MM.1S (cell line): ENCODE measurements at regions not wholly inside any gene's neighbourhood (a gene's known extent, or its start where the extent isn't known, plus 50 kb on each side); places are given as distances from the start of the nearest gene placed in this dataset.

ENCODE experiments used
- DNase-seq: peaks from one replicate; pipeline ENCODE4 v3.0.0-alpha.2; 2015
- H2AFZ ChIP-seq: fragments of 300-600 bp; sonication (generic); 2 replicates; pipeline ENCODE4 v1.6.0; 2016; ENCODE audit warnings: antibody characterized with exemption, low read length
- H3F3A ChIP-seq: fragments of 300-600 bp; sonication (generic); 2 replicates; pipeline ENCODE4 v1.6.1; 2016; ENCODE audit warnings: mild to moderate bottlenecking, antibody characterized with exemption, low read length, moderate library complexity, mixed read lengths; ENCODE audit not compliant: insufficient read depth
- H3K27ac ChIP-seq: fragments of 300-600 bp; sonication (generic); 2 replicates; pipeline ENCODE4 v1.5.1; 2016; ENCODE audit warnings: mild to moderate bottlenecking, low read length
- H3K27me3 ChIP-seq: fragments of 300-600 bp; sonication (generic); replicated peaks from 2 replicates; pipeline ENCODE4 v1.6.0; 2016; ENCODE audit warnings: low read length; ENCODE audit not compliant: insufficient read depth
- H3K36me3 ChIP-seq: fragments of 300-600 bp; sonication (generic); replicated peaks from 2 replicates; pipeline ENCODE4 v1.6.1; 2016; ENCODE audit warnings: mild to moderate bottlenecking, low read length, mixed read lengths; ENCODE audit not compliant: insufficient read depth
- H3K4me1 ChIP-seq: fragments of 300-600 bp; sonication (generic); 2 replicates; pipeline ENCODE4 v1.6.1; 2016; ENCODE audit warnings: low read length, mixed read lengths
- H3K4me2 ChIP-seq: fragments of 300-600 bp; sonication (generic); 2 replicates; pipeline ENCODE4 v1.6.0; 2016; ENCODE audit warnings: low read depth, low read length
- H3K4me3 ChIP-seq: fragments of 300-600 bp; sonication (generic); 2 replicates; pipeline ENCODE4 v1.5.1; 2016; ENCODE audit warnings: low read length, mixed read lengths
- H3K79me2 ChIP-seq: fragments of 300-600 bp; sonication (generic); 2 replicates; pipeline ENCODE4 v1.6.1; 2016; ENCODE audit warnings: mixed run types, low read length, mixed read lengths
- H3K9ac ChIP-seq: fragments of 300-600 bp; sonication (generic); 2 replicates; pipeline ENCODE4 v1.6.1; 2016; ENCODE audit warnings: low read length, mixed read lengths
- H3K9me2 ChIP-seq: fragments of 300-600 bp; sonication (generic); replicated peaks from 2 replicates; pipeline ENCODE4 v1.6.1; 2016; ENCODE audit warnings: mild to moderate bottlenecking, low read length, mixed read lengths; ENCODE audit not compliant: insufficient read depth
- H3K9me3 ChIP-seq: fragments of 300-600 bp; sonication (generic); replicated peaks from 2 replicates; pipeline ENCODE4 v1.6.1; 2016; ENCODE audit warnings: mild to moderate bottlenecking, low read length, mixed read lengths; ENCODE audit not compliant: insufficient read depth
- H4K20me1 ChIP-seq: fragments of 300-600 bp; sonication (generic); 2 replicates; pipeline ENCODE4 v1.6.1; 2016; ENCODE audit warnings: mild to moderate bottlenecking, low read length, moderate library complexity, mixed read lengths; ENCODE audit not compliant: insufficient read depth
- EZH2 ChIP-seq: fragments of 300-600 bp; sonication (generic); optimal IDR thresholded peaks from 2 replicates; pipeline ENCODE3; 2017; ENCODE audit warnings: low read depth, mild to moderate bottlenecking, antibody characterized with exemption, low read length, mixed read lengths
- EZH2phosphoT487 ChIP-seq: fragments of 300-600 bp; sonication (generic); IDR thresholded peaks from 2 replicates; pipeline ENCODE4 v1.6.1; 2018; ENCODE audit warnings: antibody characterized with exemption, low read length
- TF ChIP-seq, protein P1 (sequence below): fragments of 300-600 bp; sonication (generic); IDR thresholded peaks from 2 replicates; pipeline ENCODE4 v1.5.1; 2016; ENCODE audit warnings: antibody characterized with exemption, low read length, mixed read lengths

DNA sequence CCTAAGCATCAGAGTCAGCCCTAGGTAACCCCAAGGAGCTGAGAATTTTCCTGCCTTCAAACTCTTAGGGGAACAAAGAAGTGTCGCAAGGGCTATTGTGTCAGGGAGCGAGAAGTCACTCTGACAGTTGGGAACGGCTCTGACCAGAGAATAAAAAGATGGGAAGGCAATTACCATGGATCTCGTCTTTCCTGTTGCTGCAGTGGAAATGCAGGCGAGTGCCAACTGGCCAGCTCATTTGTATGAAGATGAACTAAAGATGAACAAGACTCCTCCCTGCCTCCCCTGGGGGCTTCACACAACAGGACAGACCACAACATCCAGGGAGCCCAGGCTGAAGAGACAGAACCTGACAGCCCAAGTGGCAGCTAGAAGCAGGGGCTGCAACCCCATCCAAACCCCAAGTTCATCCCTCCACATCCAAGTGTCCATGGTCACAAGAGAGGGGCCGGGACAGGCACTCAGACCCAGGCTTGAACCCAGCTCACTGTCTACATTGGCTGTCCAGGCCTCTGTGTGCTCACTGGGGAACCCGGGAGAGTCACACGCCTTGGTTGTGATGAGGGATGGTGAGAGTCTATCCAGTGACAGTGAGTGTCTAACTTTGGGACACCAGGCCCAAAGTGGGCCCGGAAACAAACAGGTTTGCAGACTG is 322.4 kb downstream of the BCL11B start:
- H2AFZ ChIP-seq = no peak overlapping the region
- H3K9ac ChIP-seq = no peak overlapping the region
- no peaks in the 10 kb centered on the region for H3K9me2 ChIP-seq
- H3K79me2 ChIP-seq = no peaks in the 10 kb centered on the region
- no peaks in the 10 kb centered on the region for H3K36me3 ChIP-seq
- no peak overlapping the region for H3K4me3 ChIP-seq
- no peaks in the 10 kb centered on the region for H3K9me3 ChIP-seq
- no peaks in the 10 kb centered on the region for H4K20me1 ChIP-seq
- no peak for DNase-seq
- H3K27ac ChIP-seq = no peak overlapping the region
- H3K4me1 ChIP-seq = no peaks in the 10 kb centered on the region
- H3K27me3 ChIP-seq = no peaks in the 10 kb centered on the region
- no peak overlapping the region for H3K4me2 ChIP-seq
- TF ChIP-seq EZH2 = no peak
- TF ChIP-seq, protein P1, sequence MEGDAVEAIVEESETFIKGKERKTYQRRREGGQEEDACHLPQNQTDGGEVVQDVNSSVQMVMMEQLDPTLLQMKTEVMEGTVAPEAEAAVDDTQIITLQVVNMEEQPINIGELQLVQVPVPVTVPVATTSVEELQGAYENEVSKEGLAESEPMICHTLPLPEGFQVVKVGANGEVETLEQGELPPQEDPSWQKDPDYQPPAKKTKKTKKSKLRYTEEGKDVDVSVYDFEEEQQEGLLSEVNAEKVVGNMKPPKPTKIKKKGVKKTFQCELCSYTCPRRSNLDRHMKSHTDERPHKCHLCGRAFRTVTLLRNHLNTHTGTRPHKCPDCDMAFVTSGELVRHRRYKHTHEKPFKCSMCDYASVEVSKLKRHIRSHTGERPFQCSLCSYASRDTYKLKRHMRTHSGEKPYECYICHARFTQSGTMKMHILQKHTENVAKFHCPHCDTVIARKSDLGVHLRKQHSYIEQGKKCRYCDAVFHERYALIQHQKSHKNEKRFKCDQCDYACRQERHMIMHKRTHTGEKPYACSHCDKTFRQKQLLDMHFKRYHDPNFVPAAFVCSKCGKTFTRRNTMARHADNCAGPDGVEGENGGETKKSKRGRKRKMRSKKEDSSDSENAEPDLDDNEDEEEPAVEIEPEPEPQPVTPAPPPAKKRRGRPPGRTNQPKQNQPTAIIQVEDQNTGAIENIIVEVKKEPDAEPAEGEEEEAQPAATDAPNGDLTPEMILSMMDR = no peak
- TF ChIP-seq EZH2phosphoT487 = no peak
- H3F3A ChIP-seq = no peaks in the 10 kb centered on the region

DNA sequence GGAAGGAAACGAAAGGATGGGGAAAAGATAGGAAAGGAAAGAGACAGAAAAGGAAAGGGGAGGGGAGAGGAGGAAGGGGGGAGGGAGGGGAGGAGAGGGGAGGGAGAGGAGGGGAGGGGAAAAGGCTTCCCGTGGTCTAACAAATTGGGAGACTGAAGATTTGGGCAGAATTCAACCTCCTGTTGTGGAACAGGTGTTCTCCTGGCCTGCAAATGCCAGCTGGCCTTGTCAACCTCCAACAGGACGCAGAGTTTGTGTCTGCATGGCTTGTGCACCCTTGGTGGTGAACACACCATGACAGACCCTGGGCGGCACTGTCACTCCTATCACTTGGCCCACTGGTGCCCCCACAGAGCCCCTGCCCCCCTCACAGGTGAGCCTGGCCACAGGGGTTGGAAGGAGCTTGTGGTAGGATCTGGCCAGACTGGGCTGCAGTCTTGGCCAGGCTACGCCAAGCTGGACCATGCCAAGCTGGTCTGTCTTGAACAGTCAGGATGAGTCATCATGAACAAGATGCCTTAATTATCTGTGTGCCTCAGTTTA is 321.6 kb downstream of the BCL11B start:
- H3K9ac ChIP-seq = no peak overlapping the region
- H4K20me1 ChIP-seq = no peaks in the 10 kb centered on the region
- H3K9me3 ChIP-seq = no peaks in the 10 kb centered on the region
- H2AFZ ChIP-seq = no peak overlapping the region
- no peak overlapping the region for H3K27ac ChIP-seq
- H3K27me3 ChIP-seq = no peaks in the 10 kb centered on the region
- TF ChIP-seq, protein P1 = no peak
- no peak for TF ChIP-seq EZH2
- no peak for TF ChIP-seq EZH2phosphoT487
- no peaks in the 10 kb centered on the region for H3K79me2 ChIP-seq
- no peaks in the 10 kb centered on the region for H3K4me1 ChIP-seq
- H3K9me2 ChIP-seq = no peaks in the 10 kb centered on the region
- DNase-seq = no peak
- no peaks in the 10 kb centered on the region for H3K36me3 ChIP-seq
- no peak overlapping the region for H3K4me3 ChIP-seq
- no peak overlapping the region for H3K4me2 ChIP-seq
- H3F3A ChIP-seq = no peaks in the 10 kb centered on the region

- no peaks in the 10 kb centered on the region for H3K36me3 ChIP-seq
- H3K9ac ChIP-seq = no peak overlapping the region
- no peaks in the 10 kb centered on the region for H3K27me3 ChIP-seq
- H2AFZ ChIP-seq = no peak overlapping the region
- no peaks in the 10 kb centered on the region for H3K9me2 ChIP-seq
- no peak overlapping the region for H3K4me2 ChIP-seq
- no peaks in the 10 kb centered on the region for H3K9me3 ChIP-seq
- no peaks in the 10 kb centered on the region for H3K4me1 ChIP-seq
- no peak for DNase-seq
- no peak overlapping the region for H3K4me3 ChIP-seq
- H3K79me2 ChIP-seq = no peaks in the 10 kb centered on the region
- no peak overlapping the region for H3K27ac ChIP-seq
- no peaks in the 10 kb centered on the region for H3F3A ChIP-seq
- TF ChIP-seq EZH2phosphoT487 (no peak), EZH2 (no peak)
- TF ChIP-seq, protein P1 = no peak
- no peaks in the 10 kb centered on the region for H4K20me1 ChIP-seq
Measured at GRCh38 chr14:98951031-98951430, 321.0 kb downstream of the BCL11B start.
